OCI-LY3 (cell line): ENCODE measurements at regions not wholly inside any gene's neighbourhood (a gene's known extent, or its start where the extent isn't known, plus 50 kb on each side); places are given as distances from the start of the nearest gene placed in this dataset.
A peak's percentile ranks its signal among the peaks of the same experiment; 100 is the strongest.

Experiments used
- H2AFZ ChIP-seq: fragments of 200-600, 300-600 bp; shearing (Covaris generic); 2 replicates; pipeline ENCODE4 v1.6.0; 2014; ENCODE audit warnings: antibody characterized with exemption, low read depth, low read length
- H3K27ac ChIP-seq: fragments of 200-600, 300-600 bp; sonication (generic); 2 replicates; pipeline ENCODE4 v1.5.1; 2014; ENCODE audit warnings: mild to moderate bottlenecking, low read length, moderate library complexity, mixed read lengths
- H3K27me3 ChIP-seq: fragments of 200-600, 300-600 bp; sonication (generic); 2 replicates; pipeline ENCODE4 v1.6.1; 2014; ENCODE audit warnings: low read depth, low read length, mixed read lengths
- H3K36me3 ChIP-seq: fragments of 200-600, 300-600 bp; sonication (generic); replicated peaks from 2 replicates; pipeline ENCODE3; 2014; ENCODE audit warnings: low read depth, low read length, mixed read lengths
- H3K4me1 ChIP-seq: fragments of 300-600, 200-600 bp; sonication (generic); 2 replicates; pipeline ENCODE4 v1.6.1; 2014; ENCODE audit warnings: low read length, mixed read lengths
- H3K4me2 ChIP-seq: fragments of 200-600, 300-600 bp; sonication (generic); 2 replicates; pipeline ENCODE4 v1.6.1; 2014; ENCODE audit warnings: low read length, mixed read lengths
- H3K4me3 ChIP-seq: fragments of 300-600, 200-600 bp; sonication (generic); 2 replicates; pipeline ENCODE4 v1.5.1; 2014; ENCODE audit warnings: antibody characterized with exemption, mild to moderate bottlenecking, low read length, moderate library complexity
- H3K79me2 ChIP-seq: fragments of 300-600, 200-600 bp; shearing (Covaris generic); 2 replicates; pipeline ENCODE4 v1.6.1; 2014; ENCODE audit warnings: mild to moderate bottlenecking, low read length, mixed read lengths
- H3K9ac ChIP-seq: fragments of 300-600, 200-600 bp; shearing (Covaris generic); 2 replicates; pipeline ENCODE4 v1.6.0; 2014; ENCODE audit warnings: mild to moderate bottlenecking, low read length, moderate library complexity
- H3K9me3 ChIP-seq: fragments of 200-600, 300-600 bp; shearing (Covaris generic); 2 replicates; pipeline ENCODE4 v1.6.1; 2014; ENCODE audit warnings: low read length, mixed read lengths; ENCODE audit not compliant: insufficient read depth
- H4K20me1 ChIP-seq: fragments of 200-600, 300-600 bp; sonication (generic); 2 replicates; pipeline ENCODE4 v1.6.1; 2016; ENCODE audit warnings: low read length, mixed read lengths; ENCODE audit not compliant: insufficient read depth
- CTCF ChIP-seq: fragments of 200-600, 300-600 bp; sonication (generic); IDR thresholded peaks from 2 replicates; pipeline ENCODE4 v1.5.1; 2014; ENCODE audit warnings: antibody characterized with exemption, low read length, low read depth
- EZH2phosphoT487 ChIP-seq: fragments of 200-600 bp; shearing (Covaris generic); IDR thresholded peaks from 2 replicates; pipeline ENCODE4 v1.6.1; 2018; ENCODE audit warnings: antibody characterized with exemption, mixed run types, low read depth

GRCh38 chr14:40574780-40575179 lies 1031.9 kb upstream of the LRFN5 start:
- Histone ChIP-seq H3K36me3 (no peaks in the 10 kb centered on the region), H4K20me1 (no peaks in the 10 kb centered on the region), H3K4me2 (no peak overlapping the region), H3K4me1 (no peaks in the 10 kb centered on the region), H3K9me3 (no peaks in the 10 kb centered on the region), H3K27me3 (no peaks in the 10 kb centered on the region), H3K4me3 (no peak overlapping the region), H3K27ac (no peak overlapping the region), H3K9ac (no peak overlapping the region), H2AFZ (no peak overlapping the region), H3K79me2 (no peaks in the 10 kb centered on the region)
- TF ChIP-seq EZH2phosphoT487 (no peak), CTCF (no peak)

- Histone ChIP-seq H3K36me3 (no peaks in the 10 kb centered on the region), H3K4me3 (no peak overlapping the region), H3K4me2 (no peak overlapping the region), H3K9ac (no peak overlapping the region), H3K79me2 (no peaks in the 10 kb centered on the region), H4K20me1 (no peaks in the 10 kb centered on the region), H3K27me3 (no peaks in the 10 kb centered on the region), H3K9me3 (no peaks in the 10 kb centered on the region), H3K27ac (no peak overlapping the region), H3K4me1 (peaks cover 13% of the 10 kb centered on the region; the same call in 1 of the 2 replicates), H2AFZ (no peak overlapping the region; the same call in 1 of the 2 replicates)
- no peak for TF ChIP-seq EZH2phosphoT487
- TF ChIP-seq CTCF: no peak
Observed at GRCh38 chr14:40525314-40525713, 1081.4 kb upstream of the LRFN5 start.

GRCh38 chr14:40523123-40523522 lies 1083.6 kb upstream of the LRFN5 start:
- no peaks in the 10 kb centered on the region for H3K27me3 ChIP-seq
- no peak overlapping the region for H3K27ac ChIP-seq
- no peak overlapping the region for H3K9ac ChIP-seq
- H3K36me3 ChIP-seq: no peaks in the 10 kb centered on the region
- H3K4me1 ChIP-seq: peaks cover 13% of the 10 kb centered on the region; the same call in 1 of the 2 replicates
- no peaks in the 10 kb centered on the region for H3K9me3 ChIP-seq
- TF ChIP-seq EZH2phosphoT487 (no peak), CTCF (no peak)
- H3K4me3 ChIP-seq: no peak overlapping the region
- H3K4me2 ChIP-seq: no peak overlapping the region
- H2AFZ ChIP-seq: no peak overlapping the region
- no peaks in the 10 kb centered on the region for H3K79me2 ChIP-seq
- H4K20me1 ChIP-seq: no peaks in the 10 kb centered on the region

- H3K9ac ChIP-seq: no peak overlapping the region
- H3K36me3 ChIP-seq: no peaks in the 10 kb centered on the region
- H3K4me1 ChIP-seq: 0 out of 2 replicates have a peak, but pooled peaks cover 5% of the 10 kb centered on the region
- H3K79me2 ChIP-seq: no peaks in the 10 kb centered on the region
- no peak overlapping the region for H3K27ac ChIP-seq
- no peak overlapping the region for H2AFZ ChIP-seq
- H3K4me2 ChIP-seq: no peak overlapping the region
- TF ChIP-seq EZH2phosphoT487: no peak
- TF ChIP-seq CTCF: 0 out of 2 replicates have a peak, but pooled peaks have one; percentile 12
- no peak overlapping the region for H3K4me3 ChIP-seq
- no peaks in the 10 kb centered on the region for H4K20me1 ChIP-seq
- H3K9me3 ChIP-seq: no peaks in the 10 kb centered on the region
- no peaks in the 10 kb centered on the region for H3K27me3 ChIP-seq
Observed at GRCh38 chr14:40494483-40494882, 1062.2 kb upstream of the FBXO33 start.
